Liver (tissue), 7 donors: ENCODE measurements at regions not wholly inside any gene's neighbourhood (a gene's known extent, or its start where the extent isn't known, plus 50 kb on each side); places are given as distances from the start of the nearest gene placed in this dataset.

Experiments used
- DNase-seq: peaks from one replicate; pipeline ENCODE4 v3.0.0-alpha.2; 2017; ENCODE audit warnings: low spot score
- H3K27ac ChIP-seq, 2 donors: one replicate each; pipeline ENCODE4 v1.7.0; 2013; ENCODE audit warnings: inconsistent platforms in 2 of 2, low read length in 2 of 2, control low read depth in 1 of 2, low read depth in 1 of 2, mild to moderate bottlenecking in 1 of 2
- H3K27me3 ChIP-seq, 4 donors: one replicate each; pipeline versions ENCODE4 v1.6.1 to v1.7.0; 2013; ENCODE audit warnings: low read length in 3 of 4, inconsistent platforms in 1 of 4, mild to moderate bottlenecking in 1 of 4, moderate library complexity in 1 of 4; ENCODE audit not compliant: control insufficient read depth in 4 of 4, insufficient read depth in 4 of 4
- H3K36me3 ChIP-seq, 4 donors: one replicate each; pipeline versions ENCODE4 v1.6.1 to v1.7.0; 2013; ENCODE audit warnings: low read length in 3 of 4, mild to moderate bottlenecking in 3 of 4, low read depth in 1 of 4, moderate library complexity in 1 of 4; ENCODE audit not compliant: control insufficient read depth in 4 of 4, insufficient read depth in 3 of 4
- H3K4me1 ChIP-seq, 4 donors: one replicate each; pipeline versions ENCODE4 v1.6.1 to v1.7.0; 2013; ENCODE audit warnings: low read length in 3 of 4, mild to moderate bottlenecking in 3 of 4, moderate library complexity in 1 of 4; ENCODE audit not compliant: control insufficient read depth in 4 of 4, insufficient read depth in 4 of 4
- H3K4me3 ChIP-seq, 3 donors: one replicate each; pipeline versions ENCODE4 v1.6.1 to v1.7.0; 2013; ENCODE audit warnings: low read length in 3 of 3, control low read depth in 1 of 3, low read depth in 1 of 3, mild to moderate bottlenecking in 1 of 3
- H3K9ac ChIP-seq, 2 donors: one replicate each; pipeline ENCODE4 v1.7.0; 2013; ENCODE audit warnings: low read length in 2 of 2, mild to moderate bottlenecking in 2 of 2, moderate library complexity in 2 of 2, control low read depth in 1 of 2, low read depth in 1 of 2
- H3K9me3 ChIP-seq, 4 donors: one replicate each; pipeline versions ENCODE4 v1.6.1 to v1.7.0; 2013; ENCODE audit warnings: low read length in 3 of 4; ENCODE audit not compliant: control insufficient read depth in 4 of 4
- ATF3 ChIP-seq: IDR thresholded peaks from 2 replicates; pipeline ENCODE4 v1.6.1; 2016; ENCODE audit warnings: antibody characterized with exemption
- EGR1 ChIP-seq, 2 donors: IDR thresholded peaks; 2 replicates each; pipeline ENCODE4 v1.6.1; 2016 to 2018; ENCODE audit warnings: antibody characterized with exemption in 2 of 2, low read depth in 2 of 2
- FOXA1 ChIP-seq: IDR thresholded peaks from 2 replicates; pipeline ENCODE4 v1.6.1; 2016; ENCODE audit warnings: antibody characterized with exemption
- FOXA2 ChIP-seq: IDR thresholded peaks from 2 replicates; pipeline ENCODE4 v1.6.1; 2016; ENCODE audit warnings: antibody characterized with exemption
- GABPA ChIP-seq, 2 donors: IDR thresholded peaks in 1 of 2; conservative IDR thresholded peaks in 1 of 2; 2 replicates each; pipeline ENCODE4 v1.6.1; 2016; ENCODE audit warnings: antibody characterized with exemption in 2 of 2, mild to moderate bottlenecking in 1 of 2, moderate library complexity in 1 of 2
- HNF4A ChIP-seq, 2 donors: conservative IDR thresholded peaks; 2 replicates each; pipeline ENCODE4 v1.6.1; 2016; ENCODE audit warnings: antibody characterized with exemption in 2 of 2, mild to moderate bottlenecking in 2 of 2
- HNF4G ChIP-seq: IDR thresholded peaks from 2 replicates; pipeline ENCODE4 v1.6.1; 2016; ENCODE audit warnings: antibody characterized with exemption
- JUND ChIP-seq, 2 donors: IDR thresholded peaks; 2 replicates each; pipeline ENCODE4 v1.6.1; 2016; ENCODE audit warnings: antibody characterized with exemption in 2 of 2
- MAX ChIP-seq: IDR thresholded peaks from 2 replicates; pipeline ENCODE4 v1.6.1; 2016; ENCODE audit warnings: antibody characterized with exemption
- RAD21 ChIP-seq, 2 donors: IDR thresholded peaks; 2 replicates each; pipeline ENCODE4 v1.6.1; 2016; ENCODE audit warnings: antibody characterized with exemption in 2 of 2, mild to moderate bottlenecking in 2 of 2
- RXRA ChIP-seq, 2 donors: IDR thresholded peaks; 2 replicates each; pipeline ENCODE4 v1.6.1; 2017 to 2018; ENCODE audit warnings: antibody characterized with exemption in 2 of 2, mild to moderate bottlenecking in 1 of 2
- SP1 ChIP-seq: IDR thresholded peaks from 2 replicates; pipeline ENCODE4 v1.6.1; 2018; ENCODE audit warnings: antibody characterized with exemption, mild to moderate bottlenecking
- TAF1 ChIP-seq: conservative IDR thresholded peaks from 2 replicates; pipeline ENCODE4 v1.6.1; 2016; ENCODE audit warnings: antibody characterized with exemption, mild to moderate bottlenecking
- YY1 ChIP-seq: IDR thresholded peaks from 2 replicates; pipeline ENCODE4 v1.6.1; 2016; ENCODE audit warnings: antibody characterized with exemption, mild to moderate bottlenecking
- WGBS: extraction: QIAGEN DNeasy Blood & Tissue Kit; methylation state at CpG from one replicate; pipeline ENCODE4 v1.1.7; 2013; 5-methylcytosine and 5-hydroxymethylcytosine counted together
- TF ChIP-seq, protein P1 (sequence below): IDR thresholded peaks from 2 replicates; pipeline ENCODE4 v1.6.1; 2016; ENCODE audit warnings: antibody characterized with exemption, mild to moderate bottlenecking
- donor health status: healthy.
- donor health status: healthy.
- donor health status: healthy.
- donor health status: healthy.

GRCh38 chr1:200493344-200493743, 83.5 kb upstream of the ZNF281 start (continued):
- TF ChIP-seq, protein P1, sequence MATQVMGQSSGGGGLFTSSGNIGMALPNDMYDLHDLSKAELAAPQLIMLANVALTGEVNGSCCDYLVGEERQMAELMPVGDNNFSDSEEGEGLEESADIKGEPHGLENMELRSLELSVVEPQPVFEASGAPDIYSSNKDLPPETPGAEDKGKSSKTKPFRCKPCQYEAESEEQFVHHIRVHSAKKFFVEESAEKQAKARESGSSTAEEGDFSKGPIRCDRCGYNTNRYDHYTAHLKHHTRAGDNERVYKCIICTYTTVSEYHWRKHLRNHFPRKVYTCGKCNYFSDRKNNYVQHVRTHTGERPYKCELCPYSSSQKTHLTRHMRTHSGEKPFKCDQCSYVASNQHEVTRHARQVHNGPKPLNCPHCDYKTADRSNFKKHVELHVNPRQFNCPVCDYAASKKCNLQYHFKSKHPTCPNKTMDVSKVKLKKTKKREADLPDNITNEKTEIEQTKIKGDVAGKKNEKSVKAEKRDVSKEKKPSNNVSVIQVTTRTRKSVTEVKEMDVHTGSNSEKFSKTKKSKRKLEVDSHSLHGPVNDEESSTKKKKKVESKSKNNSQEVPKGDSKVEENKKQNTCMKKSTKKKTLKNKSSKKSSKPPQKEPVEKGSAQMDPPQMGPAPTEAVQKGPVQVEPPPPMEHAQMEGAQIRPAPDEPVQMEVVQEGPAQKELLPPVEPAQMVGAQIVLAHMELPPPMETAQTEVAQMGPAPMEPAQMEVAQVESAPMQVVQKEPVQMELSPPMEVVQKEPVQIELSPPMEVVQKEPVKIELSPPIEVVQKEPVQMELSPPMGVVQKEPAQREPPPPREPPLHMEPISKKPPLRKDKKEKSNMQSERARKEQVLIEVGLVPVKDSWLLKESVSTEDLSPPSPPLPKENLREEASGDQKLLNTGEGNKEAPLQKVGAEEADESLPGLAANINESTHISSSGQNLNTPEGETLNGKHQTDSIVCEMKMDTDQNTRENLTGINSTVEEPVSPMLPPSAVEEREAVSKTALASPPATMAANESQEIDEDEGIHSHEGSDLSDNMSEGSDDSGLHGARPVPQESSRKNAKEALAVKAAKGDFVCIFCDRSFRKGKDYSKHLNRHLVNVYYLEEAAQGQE = no peak
- no peak for TF ChIP-seq EGR1 (IDR thresholded peaks at IDR 0.05; ENCODE audit: low read depth in 2 of 2)
- no peak for TF ChIP-seq GABPA (IDR thresholded peaks at IDR 0.05 in 1 of 2, conservative IDR thresholded peaks at IDR 0.05 in 1 of 2)
- TF ChIP-seq TAF1 = no peak
- TF ChIP-seq JUND (IDR thresholded peaks at IDR 0.05) = no peak
- TF ChIP-seq ATF3 = no peak
- no peak for TF ChIP-seq MAX
- no peak for TF ChIP-seq FOXA2
- no peak for TF ChIP-seq RXRA (IDR thresholded peaks at IDR 0.05)
- no peak for TF ChIP-seq FOXA1
- no peak for TF ChIP-seq YY1
- no peak for TF ChIP-seq RAD21 (IDR thresholded peaks at IDR 0.05)
- TF ChIP-seq SP1 = no peak

DNA sequence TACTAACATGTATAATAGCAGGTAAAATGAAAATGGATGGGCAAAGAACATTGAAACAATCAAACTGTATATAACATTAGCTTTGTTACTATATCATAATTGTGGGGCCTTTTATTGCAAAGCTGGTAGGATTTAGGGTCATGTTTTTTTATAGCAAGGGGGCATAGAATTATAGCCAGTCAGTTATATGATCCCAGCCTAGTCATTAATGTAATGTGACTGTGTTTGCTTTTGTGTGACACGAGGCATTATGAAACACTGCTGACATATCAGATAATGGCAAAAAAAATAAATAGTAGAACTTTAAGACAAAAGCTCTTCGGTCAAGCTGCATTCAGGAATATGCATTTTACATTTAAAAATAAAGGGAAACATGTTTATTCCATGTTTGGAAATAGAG, 81.3 kb upstream of the ZNF281 start:
- no peak for DNase-seq
- H3K4me1 ChIP-seq = peaks cover 0 to 14% (median 2%) of the 10 kb centered on the region in 4 donors
- H3K27ac ChIP-seq = no peak overlapping the region
- no peaks in the 10 kb centered on the region for H3K27me3 ChIP-seq
- TF ChIP-seq FOXA1 (no peak), ATF3 (no peak), MAX (no peak), RAD21 (IDR thresholded peaks at IDR 0.05) (no peak), HNF4G (no peak), HNF4A (conservative IDR thresholded peaks at IDR 0.05) (no peak), EGR1 (IDR thresholded peaks at IDR 0.05; ENCODE audit: low read depth in 2 of 2) (no peak)
- TF ChIP-seq, protein P1 = no peak
- H3K9me3 ChIP-seq = no peaks in the 10 kb centered on the region
- 28% methylated on average over 2 of the region's 2 CpGs for WGBS
- H3K4me3 ChIP-seq = no peak overlapping the region
- no peak overlapping the region for H3K9ac ChIP-seq
- H3K36me3 ChIP-seq = no peaks in the 10 kb centered on the region
